Thyroid gland (tissue), 4 donors: ENCODE measurements at regions not wholly inside any gene's neighbourhood (a gene's known extent, or its start where the extent isn't known, plus 50 kb on each side); places are given as distances from the start of the nearest gene placed in this dataset.
"Not testable (repeated sequence)": the region's sequence is repeated elsewhere in the genome, so short reads cannot be mapped to it uniquely, and the experiment has no call there.

Experiments
- DNase-seq, 2 donors: peaks; one replicate each; pipeline ENCODE4 v3.0.0-alpha.2; 2019
- H3K27ac ChIP-seq, 3 donors: fragments of 200-600 bp; sonication (generic); 1 replicate in 2 of 3; 2 replicates in 1 of 3; pipeline ENCODE4 v1.5.1; 2016 to 2019; ENCODE audit warnings: mild to moderate bottlenecking in 1 of 3, moderate library complexity in 1 of 3
- H3K27me3 ChIP-seq: fragments of 200-600 bp; sonication (generic); one replicate; pipeline ENCODE4 v1.5.1; 2019
- H3K36me3 ChIP-seq, 2 donors: fragments of 200-600 bp; sonication (generic); one replicate each; pipeline ENCODE4 v1.5.1; 2016 to 2019
- H3K4me1 ChIP-seq, 2 donors: fragments of 200-600 bp; sonication (generic); one replicate each; pipeline ENCODE4 v1.5.1; 2017 to 2019
- H3K4me3 ChIP-seq, 3 donors: fragments of 200-600 bp; sonication (generic); replicated peaks in 1 of 3; 1 replicate in 2 of 3; 2 replicates in 1 of 3; pipeline ENCODE4 v1.5.1; 2016; ENCODE audit warnings: mild to moderate bottlenecking in 1 of 3
- H3K9me3 ChIP-seq: fragments of 200-600 bp; sonication (generic); one replicate; pipeline ENCODE4 v1.5.1; 2017
- CTCF ChIP-seq, 6 experiments: fragments of 200-600 bp in 3 of 6; fragments of 450-650 bp in 3 of 6; sonication (generic) in 3 of 6; IDR thresholded peaks; one replicate each; pipeline ENCODE4 v1.5.1; 2016 to 2019; ENCODE audit warnings: antibody characterized with exemption in 6 of 6, mild to moderate bottlenecking in 2 of 6, inconsistent platforms in 1 of 6, moderate library complexity in 1 of 6
- POLR2A ChIP-seq, 2 donors: fragments of 450-650 bp; IDR thresholded peaks; one replicate each; pipeline ENCODE4 v1.6.1; 2017; ENCODE audit warnings: antibody characterized with exemption in 2 of 2, mild to moderate bottlenecking in 2 of 2, moderate library complexity in 1 of 2
- WGBS, 2 donors: methylation state at CpG; one replicate each; pipeline ENCODE4 v1.1.5; 2017; 5-methylcytosine and 5-hydroxymethylcytosine counted together
- intact Hi-C: fragments of 100-400 bp; cut with DNase I; formaldehyde crosslinking; loops from one replicate; pipeline ENCODE4 v1.15.1; 2023

GRCh38 chr18:58805467-58806187 is 59.0 kb upstream of the ZNF532 start:
- H3K36me3 ChIP-seq = no peaks in the 10 kb centered on the region
- H3K9me3 ChIP-seq = no peaks in the 10 kb centered on the region
- DNase-seq = no peak
- TF ChIP-seq CTCF (IDR thresholded peaks at IDR 0.05) = no peak
- no peak for TF ChIP-seq POLR2A (IDR thresholded peaks at IDR 0.05)
- H3K4me3 ChIP-seq = no peak overlapping the region
- no peaks in the 10 kb centered on the region for H3K27me3 ChIP-seq
- intact Hi-C loops = no loop called here
- H3K4me1 ChIP-seq = no peaks in the 10 kb centered on the region
- WGBS, 2 donors = 75 to 80% methylated on average over 8 of the region's 8 CpGs
- no peak overlapping the region for H3K27ac ChIP-seq

GRCh38 chr18:58806826-58807714 is 57.6 kb upstream of the ZNF532 start:
- peak in 1 of 2 donors; percentile 12 for DNase-seq
- TF ChIP-seq CTCF (IDR thresholded peaks at IDR 0.05) (no peak), POLR2A (IDR thresholded peaks at IDR 0.05) (no peak)
- 84 to 85% methylated on average over 20 of the region's 20 CpGs for WGBS, 2 donors
- H3K4me1 ChIP-seq = no peaks in the 10 kb centered on the region
- no peak overlapping the region for H3K27ac ChIP-seq
- no peaks in the 10 kb centered on the region for H3K27me3 ChIP-seq
- no peak overlapping the region for H3K4me3 ChIP-seq
- no peaks in the 10 kb centered on the region for H3K36me3 ChIP-seq
- H3K9me3 ChIP-seq = no peaks in the 10 kb centered on the region
- intact Hi-C loops = no loop called here

- H3K4me1 ChIP-seq = no peaks in the 10 kb centered on the region
- no peaks in the 10 kb centered on the region for H3K9me3 ChIP-seq
- no peaks in the 10 kb centered on the region for H3K36me3 ChIP-seq
- peak; percentile 14 to 17 for DNase-seq
- H3K27me3 ChIP-seq = no peaks in the 10 kb centered on the region
- WGBS, 2 donors = 69 to 70% methylated on average over 10 of the region's 10 CpGs
- intact Hi-C loops = no loop called here
- no peak for TF ChIP-seq CTCF (IDR thresholded peaks at IDR 0.05)
- TF ChIP-seq POLR2A (IDR thresholded peaks at IDR 0.05) = no peak
- H3K27ac ChIP-seq = no peak overlapping the region
- no peak overlapping the region for H3K4me3 ChIP-seq
Measured at GRCh38 chr18:58807766-58808165, 56.9 kb upstream of the ZNF532 start.

GRCh38 chr18:58808349-58808748 is 56.3 kb upstream of the ZNF532 start:
- no peaks in the 10 kb centered on the region for H3K4me1 ChIP-seq
- no peak overlapping the region for H3K4me3 ChIP-seq
- TF ChIP-seq POLR2A (IDR thresholded peaks at IDR 0.05) = no peak
- TF ChIP-seq CTCF (IDR thresholded peaks at IDR 0.05) = no peak
- no peak overlapping the region for H3K27ac ChIP-seq
- H3K9me3 ChIP-seq = no peaks in the 10 kb centered on the region
- H3K27me3 ChIP-seq = no peaks in the 10 kb centered on the region
- H3K36me3 ChIP-seq = no peaks in the 10 kb centered on the region
- intact Hi-C loops = no loop called here
- 91 to 95% methylated on average over 10 of the region's 10 CpGs for WGBS, 2 donors
- DNase-seq = no peak

- H3K4me3 ChIP-seq, H3K27me3 ChIP-seq, H3K27ac ChIP-seq, H3K4me1 ChIP-seq, H3K36me3 ChIP-seq, intact Hi-C loops, DNase-seq, H3K9me3 ChIP-seq: not testable (repeated sequence)
- 93 to 94% methylated on average over 13 of the region's 13 CpGs for WGBS, 2 donors
Measured at GRCh38 chr18:58811859-58812258, 52.8 kb upstream of the ZNF532 start.
